HEK293 (cell line): ENCODE measurements at regions not wholly inside any gene's neighbourhood (a gene's known extent, or its start where the extent isn't known, plus 50 kb on each side); places are given as distances from the start of the nearest gene placed in this dataset.

Source experiments
- REPIN1 ChIP-seq: fragments of 450-650 bp; formaldehyde crosslinking; IDR thresholded peaks from 2 replicates; pipeline ENCODE4 v1.5.1; 2017; ENCODE audit warnings: missing biosample characterization, missing genetic modification characterization, low read depth
- YY1 ChIP-seq: fragments of 450-650 bp; formaldehyde crosslinking; IDR thresholded peaks from 2 replicates; pipeline ENCODE4 v1.5.1; 2018; ENCODE audit warnings: missing biosample characterization, missing genetic modification characterization
- ZNF138 ChIP-seq: fragments of 450-650 bp; formaldehyde crosslinking; IDR thresholded peaks from 2 replicates; pipeline ENCODE4 v1.5.1; 2016; ENCODE audit warnings: missing biosample characterization, missing genetic modification characterization, borderline replicate concordance
- ZNF292 ChIP-seq: fragments of 450-650 bp; formaldehyde crosslinking; IDR thresholded peaks from 2 replicates; pipeline ENCODE4 v1.5.1; 2016; ENCODE audit warnings: low read depth, missing biosample characterization, missing genetic modification characterization, borderline replicate concordance
- ZNF670 ChIP-seq: fragments of 450-650 bp; formaldehyde crosslinking; IDR thresholded peaks from 2 replicates; pipeline ENCODE4 v1.5.1; 2016; ENCODE audit warnings: missing biosample characterization, missing genetic modification characterization, low read depth
- ZNF701 ChIP-seq: fragments of 450-650 bp; formaldehyde crosslinking; IDR thresholded peaks from 2 replicates; pipeline ENCODE4 v1.5.1; 2016; ENCODE audit warnings: missing biosample characterization, missing genetic modification characterization
- ZNF768 ChIP-seq: fragments of 450-650 bp; formaldehyde crosslinking; IDR thresholded peaks from 2 replicates; pipeline ENCODE4 v1.5.1; 2018; ENCODE audit warnings: missing biosample characterization, mild to moderate bottlenecking, missing genetic modification characterization
- ZNF792 ChIP-seq: fragments of 450-650 bp; formaldehyde crosslinking; IDR thresholded peaks from 2 replicates; pipeline ENCODE4 v1.5.1; 2016; ENCODE audit warnings: missing biosample characterization, missing genetic modification characterization
- ZSCAN23 ChIP-seq: fragments of 450-650 bp; formaldehyde crosslinking; IDR thresholded peaks from 2 replicates; pipeline ENCODE4 v1.5.1; 2016; ENCODE audit warnings: missing biosample characterization, missing genetic modification characterization
- TF ChIP-seq, protein P1 (sequence below): fragments of 450-650 bp; formaldehyde crosslinking; IDR thresholded peaks from 2 replicates; pipeline ENCODE4 v1.5.1; 2016; ENCODE audit warnings: missing biosample characterization, missing genetic modification characterization
- TF ChIP-seq, protein P2 (sequence below): fragments of 450-650 bp; formaldehyde crosslinking; IDR thresholded peaks from 2 replicates; pipeline ENCODE4 v1.5.1; 2016; ENCODE audit warnings: missing biosample characterization, missing genetic modification characterization, low read depth
- TF ChIP-seq, protein P3 (sequence below): fragments of 450-650 bp; formaldehyde crosslinking; IDR thresholded peaks from 2 replicates; pipeline ENCODE4 v1.5.1; 2016; ENCODE audit warnings: missing biosample characterization, missing genetic modification characterization
- TF ChIP-seq, protein P4 (sequence below): fragments of 450-650 bp; formaldehyde crosslinking; IDR thresholded peaks from 2 replicates; pipeline ENCODE4 v1.5.1; 2016; ENCODE audit warnings: missing biosample characterization, missing genetic modification characterization

DNA sequence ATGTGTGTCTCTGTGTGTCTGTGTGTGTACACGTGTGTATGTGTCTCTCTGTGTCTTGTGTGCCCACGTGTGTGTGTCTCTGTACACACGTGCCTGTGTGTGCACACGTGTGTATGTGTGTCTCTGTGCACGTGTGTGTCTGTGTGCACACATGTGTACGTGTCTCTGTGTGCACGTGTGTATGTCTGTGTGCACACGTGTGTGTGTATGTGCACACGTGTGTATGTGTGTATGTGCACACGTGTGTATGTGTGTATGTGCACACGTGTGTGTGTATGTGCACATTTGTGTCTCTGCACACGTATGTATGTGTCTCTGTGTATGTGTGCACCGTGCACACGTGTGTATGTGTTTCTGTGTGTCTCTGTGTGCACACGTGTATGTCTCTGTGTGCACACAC is 248.7 kb upstream of the SHH start:
- TF ChIP-seq YY1 (tag by site-specific recombination): no peak
- no peak for TF ChIP-seq ZSCAN23 (tag by site-specific recombination)
- no peak for TF ChIP-seq ZNF292 (tag by site-specific recombination)
- TF ChIP-seq, protein P1, sequence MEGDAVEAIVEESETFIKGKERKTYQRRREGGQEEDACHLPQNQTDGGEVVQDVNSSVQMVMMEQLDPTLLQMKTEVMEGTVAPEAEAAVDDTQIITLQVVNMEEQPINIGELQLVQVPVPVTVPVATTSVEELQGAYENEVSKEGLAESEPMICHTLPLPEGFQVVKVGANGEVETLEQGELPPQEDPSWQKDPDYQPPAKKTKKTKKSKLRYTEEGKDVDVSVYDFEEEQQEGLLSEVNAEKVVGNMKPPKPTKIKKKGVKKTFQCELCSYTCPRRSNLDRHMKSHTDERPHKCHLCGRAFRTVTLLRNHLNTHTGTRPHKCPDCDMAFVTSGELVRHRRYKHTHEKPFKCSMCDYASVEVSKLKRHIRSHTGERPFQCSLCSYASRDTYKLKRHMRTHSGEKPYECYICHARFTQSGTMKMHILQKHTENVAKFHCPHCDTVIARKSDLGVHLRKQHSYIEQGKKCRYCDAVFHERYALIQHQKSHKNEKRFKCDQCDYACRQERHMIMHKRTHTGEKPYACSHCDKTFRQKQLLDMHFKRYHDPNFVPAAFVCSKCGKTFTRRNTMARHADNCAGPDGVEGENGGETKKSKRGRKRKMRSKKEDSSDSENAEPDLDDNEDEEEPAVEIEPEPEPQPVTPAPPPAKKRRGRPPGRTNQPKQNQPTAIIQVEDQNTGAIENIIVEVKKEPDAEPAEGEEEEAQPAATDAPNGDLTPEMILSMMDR: no peak
- TF ChIP-seq, protein P2, sequence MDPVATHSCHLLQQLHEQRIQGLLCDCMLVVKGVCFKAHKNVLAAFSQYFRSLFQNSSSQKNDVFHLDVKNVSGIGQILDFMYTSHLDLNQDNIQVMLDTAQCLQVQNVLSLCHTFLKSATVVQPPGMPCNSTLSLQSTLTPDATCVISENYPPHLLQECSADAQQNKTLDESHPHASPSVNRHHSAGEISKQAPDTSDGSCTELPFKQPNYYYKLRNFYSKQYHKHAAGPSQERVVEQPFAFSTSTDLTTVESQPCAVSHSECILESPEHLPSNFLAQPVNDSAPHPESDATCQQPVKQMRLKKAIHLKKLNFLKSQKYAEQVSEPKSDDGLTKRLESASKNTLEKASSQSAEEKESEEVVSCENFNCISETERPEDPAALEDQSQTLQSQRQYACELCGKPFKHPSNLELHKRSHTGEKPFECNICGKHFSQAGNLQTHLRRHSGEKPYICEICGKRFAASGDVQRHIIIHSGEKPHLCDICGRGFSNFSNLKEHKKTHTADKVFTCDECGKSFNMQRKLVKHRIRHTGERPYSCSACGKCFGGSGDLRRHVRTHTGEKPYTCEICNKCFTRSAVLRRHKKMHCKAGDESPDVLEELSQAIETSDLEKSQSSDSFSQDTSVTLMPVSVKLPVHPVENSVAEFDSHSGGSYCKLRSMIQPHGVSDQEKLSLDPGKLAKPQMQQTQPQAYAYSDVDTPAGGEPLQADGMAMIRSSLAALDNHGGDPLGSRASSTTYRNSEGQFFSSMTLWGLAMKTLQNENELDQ (tag by site-specific recombination): no peak
- TF ChIP-seq, protein P3, sequence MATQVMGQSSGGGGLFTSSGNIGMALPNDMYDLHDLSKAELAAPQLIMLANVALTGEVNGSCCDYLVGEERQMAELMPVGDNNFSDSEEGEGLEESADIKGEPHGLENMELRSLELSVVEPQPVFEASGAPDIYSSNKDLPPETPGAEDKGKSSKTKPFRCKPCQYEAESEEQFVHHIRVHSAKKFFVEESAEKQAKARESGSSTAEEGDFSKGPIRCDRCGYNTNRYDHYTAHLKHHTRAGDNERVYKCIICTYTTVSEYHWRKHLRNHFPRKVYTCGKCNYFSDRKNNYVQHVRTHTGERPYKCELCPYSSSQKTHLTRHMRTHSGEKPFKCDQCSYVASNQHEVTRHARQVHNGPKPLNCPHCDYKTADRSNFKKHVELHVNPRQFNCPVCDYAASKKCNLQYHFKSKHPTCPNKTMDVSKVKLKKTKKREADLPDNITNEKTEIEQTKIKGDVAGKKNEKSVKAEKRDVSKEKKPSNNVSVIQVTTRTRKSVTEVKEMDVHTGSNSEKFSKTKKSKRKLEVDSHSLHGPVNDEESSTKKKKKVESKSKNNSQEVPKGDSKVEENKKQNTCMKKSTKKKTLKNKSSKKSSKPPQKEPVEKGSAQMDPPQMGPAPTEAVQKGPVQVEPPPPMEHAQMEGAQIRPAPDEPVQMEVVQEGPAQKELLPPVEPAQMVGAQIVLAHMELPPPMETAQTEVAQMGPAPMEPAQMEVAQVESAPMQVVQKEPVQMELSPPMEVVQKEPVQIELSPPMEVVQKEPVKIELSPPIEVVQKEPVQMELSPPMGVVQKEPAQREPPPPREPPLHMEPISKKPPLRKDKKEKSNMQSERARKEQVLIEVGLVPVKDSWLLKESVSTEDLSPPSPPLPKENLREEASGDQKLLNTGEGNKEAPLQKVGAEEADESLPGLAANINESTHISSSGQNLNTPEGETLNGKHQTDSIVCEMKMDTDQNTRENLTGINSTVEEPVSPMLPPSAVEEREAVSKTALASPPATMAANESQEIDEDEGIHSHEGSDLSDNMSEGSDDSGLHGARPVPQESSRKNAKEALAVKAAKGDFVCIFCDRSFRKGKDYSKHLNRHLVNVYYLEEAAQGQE (tag by site-specific recombination): no peak
- no peak for TF ChIP-seq ZNF701 (tag by site-specific recombination)
- no peak for TF ChIP-seq REPIN1 (tag by site-specific recombination)
- TF ChIP-seq ZNF792 (tag by site-specific recombination): no peak
- no peak for TF ChIP-seq ZNF138
- no peak for TF ChIP-seq ZNF768 (tag by site-specific recombination)
- TF ChIP-seq, protein P4, sequence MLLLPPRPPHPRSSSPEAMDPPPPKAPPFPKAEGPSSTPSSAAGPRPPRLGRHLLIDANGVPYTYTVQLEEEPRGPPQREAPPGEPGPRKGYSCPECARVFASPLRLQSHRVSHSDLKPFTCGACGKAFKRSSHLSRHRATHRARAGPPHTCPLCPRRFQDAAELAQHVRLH (tag by site-specific recombination): no peak
- no peak for TF ChIP-seq ZNF670
